ENCODE measurements at regions not wholly inside any gene's neighbourhood (a gene's known extent, or its start where the extent isn't known, plus 50 kb on each side); places are given as distances from the start of the nearest gene placed in this dataset.

DNA sequence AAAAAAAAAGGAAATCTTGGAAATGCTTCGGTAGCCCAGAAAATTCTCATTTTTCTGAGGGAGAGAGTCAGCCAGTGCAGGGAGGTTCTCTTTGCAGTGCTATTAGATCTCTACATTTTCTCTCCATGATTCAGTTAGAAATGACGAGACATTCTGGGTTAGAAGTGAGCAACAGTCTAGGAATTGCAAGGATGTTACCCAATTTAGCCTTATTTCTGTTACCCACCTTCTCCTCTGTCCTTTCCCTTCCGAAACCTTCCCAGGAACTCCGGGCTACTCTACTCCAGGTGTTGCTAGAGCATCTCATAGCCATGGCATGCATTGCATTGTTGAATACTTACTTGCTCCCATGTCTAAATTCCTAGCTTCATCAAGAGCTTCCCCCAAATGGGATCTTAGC lies 106.8 kb downstream of the EDEM1 start:
- no peaks in the 10 kb centered on the region for H3K27me3 ChIP-seq (ENCODE audit: control insufficient read depth, insufficient read depth, low read length)
- no peaks in the 10 kb centered on the region for H3K36me3 ChIP-seq (ENCODE audit: control insufficient read depth, insufficient read depth, low read length)
- H3K9me3 ChIP-seq (ENCODE audit: control insufficient read depth, low read length): no peaks in the 10 kb centered on the region
- H3K4me1 ChIP-seq (ENCODE audit: control insufficient read depth, insufficient read depth, low read length): no peaks in the 10 kb centered on the region
- H3K9ac ChIP-seq (ENCODE audit: low read length): no peak overlapping the region
- no peak overlapping the region for H3K4me3 ChIP-seq (ENCODE audit: low read length)

DNA sequence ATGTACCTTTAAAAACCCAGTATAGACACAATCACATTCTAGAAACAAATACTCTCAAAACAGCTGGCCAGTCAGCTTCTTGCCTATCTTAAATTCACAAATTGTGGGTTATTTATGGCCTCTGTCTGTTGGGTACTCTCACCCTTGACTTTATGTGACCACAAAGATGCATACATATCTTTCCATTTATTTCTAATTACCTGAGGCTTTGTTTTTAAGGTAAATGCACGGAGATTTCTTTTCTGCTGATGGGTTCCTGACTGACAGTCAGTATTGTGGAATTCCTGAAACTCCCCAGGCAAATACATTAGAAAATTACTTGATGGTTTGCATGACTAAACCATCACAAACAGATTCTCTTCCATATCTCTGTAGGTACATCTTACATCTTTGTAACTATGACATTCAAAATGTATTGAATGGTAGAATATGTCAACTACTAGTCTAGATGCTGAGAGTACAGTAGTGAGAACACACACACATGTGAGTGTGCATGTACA lies 107.7 kb downstream of the EDEM1 start:
- Histone ChIP-seq H3K4me3 (ENCODE audit: low read length) (no peak overlapping the region), H3K4me1 (ENCODE audit: control insufficient read depth, insufficient read depth, low read length) (no peaks in the 10 kb centered on the region), H3K36me3 (ENCODE audit: control insufficient read depth, insufficient read depth, low read length) (no peaks in the 10 kb centered on the region), H3K27me3 (ENCODE audit: control insufficient read depth, insufficient read depth, low read length) (no peaks in the 10 kb centered on the region), H3K9me3 (ENCODE audit: control insufficient read depth, low read length) (no peaks in the 10 kb centered on the region), H3K9ac (ENCODE audit: low read length) (no peak overlapping the region)

DNA sequence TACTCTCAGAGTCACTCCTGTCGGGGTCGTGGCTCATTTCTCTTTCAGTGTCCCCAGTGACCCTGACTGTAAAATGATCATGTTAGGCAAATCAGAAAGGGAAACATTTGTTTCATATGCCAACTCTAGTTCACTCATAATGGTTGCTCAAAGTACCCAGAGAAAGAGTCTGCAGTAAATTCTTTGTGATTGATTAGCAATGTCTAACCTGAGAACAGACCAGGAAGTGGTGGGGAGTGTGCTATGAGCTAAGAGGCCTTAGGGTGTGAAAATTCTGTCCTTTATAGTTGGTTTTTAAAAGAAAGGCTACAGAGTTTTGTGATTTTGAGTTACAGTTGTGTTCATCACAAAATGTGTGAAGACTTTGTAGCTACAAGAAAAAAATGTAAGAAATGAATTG lies 108.9 kb downstream of the EDEM1 start:
- H3K36me3 ChIP-seq (ENCODE audit: control insufficient read depth, insufficient read depth, low read length): no peaks in the 10 kb centered on the region

DNA sequence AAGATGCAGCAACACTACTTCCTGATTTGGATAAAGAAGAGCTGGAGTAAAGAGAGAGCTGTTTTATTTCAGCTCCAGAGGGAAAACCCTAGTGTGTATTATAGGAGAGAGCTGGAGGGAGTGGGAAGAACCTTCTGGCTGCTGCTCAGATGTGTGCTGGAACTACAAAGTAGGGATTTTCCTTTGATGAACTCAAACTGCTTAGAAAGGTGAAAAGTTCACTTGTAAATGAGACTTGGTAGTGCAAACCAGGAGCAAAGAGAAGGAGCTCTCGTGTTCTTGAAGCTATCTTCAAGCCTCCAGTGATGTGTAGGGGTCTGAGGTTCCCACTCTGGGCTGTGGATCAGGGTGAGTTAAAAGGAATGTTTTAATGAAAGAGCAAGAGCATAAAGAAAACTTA lies 110.4 kb downstream of the EDEM1 start:
- Histone ChIP-seq H3K27me3 (ENCODE audit: control insufficient read depth, insufficient read depth, low read length) (no peaks in the 10 kb centered on the region), H3K4me3 (ENCODE audit: low read length) (no peak overlapping the region), H3K4me1 (ENCODE audit: control insufficient read depth, insufficient read depth, low read length) (no peaks in the 10 kb centered on the region), H3K9ac (ENCODE audit: low read length) (no peak overlapping the region), H3K36me3 (ENCODE audit: control insufficient read depth, insufficient read depth, low read length) (no peaks in the 10 kb centered on the region), H3K9me3 (ENCODE audit: control insufficient read depth, low read length) (no peaks in the 10 kb centered on the region)

More for the DNA sequence above, 108.9 kb downstream of the EDEM1 start:
- no peak overlapping the region for H3K4me3 ChIP-seq (ENCODE audit: low read length)
- H3K9ac ChIP-seq (ENCODE audit: low read length): no peak overlapping the region
- H3K9me3 ChIP-seq (ENCODE audit: control insufficient read depth, low read length): no peaks in the 10 kb centered on the region
- no peaks in the 10 kb centered on the region for H3K4me1 ChIP-seq (ENCODE audit: control insufficient read depth, insufficient read depth, low read length)
- no peaks in the 10 kb centered on the region for H3K27me3 ChIP-seq (ENCODE audit: control insufficient read depth, insufficient read depth, low read length)

DNA sequence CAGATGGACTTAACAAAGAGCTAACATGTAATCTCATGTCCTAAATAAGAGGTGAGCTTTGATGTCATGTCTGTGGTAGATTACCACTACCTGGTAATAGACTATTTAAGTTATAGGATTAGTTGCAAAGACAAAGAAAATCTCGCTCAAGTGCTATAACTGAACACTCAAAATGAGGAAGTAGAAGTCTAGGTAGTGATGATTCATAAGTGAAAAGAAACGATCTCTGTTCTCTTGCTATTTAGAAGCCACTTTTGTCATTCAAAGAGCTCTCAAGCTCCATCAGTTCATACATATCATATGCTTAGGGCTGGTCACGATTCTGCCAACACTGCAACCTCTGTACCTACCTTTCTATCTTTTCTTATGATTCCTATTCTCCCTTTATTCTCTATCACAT lies 110.9 kb downstream of the EDEM1 start:
- no peaks in the 10 kb centered on the region for H3K36me3 ChIP-seq (ENCODE audit: control insufficient read depth, insufficient read depth, low read length)
- no peak overlapping the region for H3K9ac ChIP-seq (ENCODE audit: low read length)
- H3K4me3 ChIP-seq (ENCODE audit: low read length): no peak overlapping the region

DNA sequence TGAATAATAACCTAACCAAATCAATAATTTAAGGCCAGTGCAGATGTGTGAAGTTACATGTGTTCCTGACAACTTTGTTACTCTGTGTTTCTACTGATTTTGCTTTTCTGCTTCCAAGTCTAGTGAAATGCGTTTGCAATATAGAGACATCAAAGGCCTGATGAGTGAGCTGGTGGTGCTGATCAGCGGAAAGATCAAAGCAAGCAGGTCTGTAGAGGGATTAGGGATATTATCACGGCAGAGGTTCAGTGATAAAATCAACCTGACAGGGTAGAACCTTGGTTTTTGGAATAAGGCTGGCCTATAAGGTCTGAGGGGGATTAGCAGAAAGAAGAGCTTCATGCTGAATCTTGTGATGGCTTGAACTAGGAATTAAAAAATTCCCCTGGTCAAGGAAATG lies 111.7 kb downstream of the EDEM1 start:
- H3K9ac ChIP-seq (ENCODE audit: low read length): no peak overlapping the region
- no peaks in the 10 kb centered on the region for H3K27me3 ChIP-seq (ENCODE audit: control insufficient read depth, insufficient read depth, low read length)
- no peaks in the 10 kb centered on the region for H3K4me1 ChIP-seq (ENCODE audit: control insufficient read depth, insufficient read depth, low read length)
- H3K4me3 ChIP-seq (ENCODE audit: low read length): no peak overlapping the region
- H3K36me3 ChIP-seq (ENCODE audit: control insufficient read depth, insufficient read depth, low read length): no peaks in the 10 kb centered on the region
- H3K9me3 ChIP-seq (ENCODE audit: control insufficient read depth, low read length): no peaks in the 10 kb centered on the region

More for the DNA sequence above, 110.9 kb downstream of the EDEM1 start:
- H3K9me3 ChIP-seq (ENCODE audit: control insufficient read depth, low read length): no peaks in the 10 kb centered on the region
- no peaks in the 10 kb centered on the region for H3K4me1 ChIP-seq (ENCODE audit: control insufficient read depth, insufficient read depth, low read length)
- no peaks in the 10 kb centered on the region for H3K27me3 ChIP-seq (ENCODE audit: control insufficient read depth, insufficient read depth, low read length)

DNA sequence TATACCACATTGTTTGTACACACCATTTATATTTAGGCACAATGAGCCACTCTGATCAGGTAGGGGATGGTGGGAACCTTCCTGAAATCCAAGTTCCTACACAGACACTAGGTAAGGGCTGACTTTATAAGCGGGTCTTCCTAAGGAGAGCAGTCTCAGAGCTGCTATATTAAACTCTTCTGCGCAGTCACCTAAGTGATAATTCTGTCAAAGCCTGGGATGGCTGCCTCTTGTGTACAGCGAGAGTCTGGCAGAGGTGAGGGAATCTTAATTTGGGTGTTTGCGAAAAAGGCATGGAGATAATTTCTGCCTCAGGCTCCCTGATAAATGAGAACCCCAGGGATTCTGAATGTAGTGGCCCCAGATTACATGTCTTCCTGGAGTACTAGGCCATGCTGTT lies 113.1 kb downstream of the EDEM1 start:
- H3K27me3 ChIP-seq (ENCODE audit: control insufficient read depth, insufficient read depth, low read length): no peaks in the 10 kb centered on the region
- H3K9ac ChIP-seq (ENCODE audit: low read length): no peak overlapping the region
- peaks cover 3% of the 10 kb centered on the region for H3K4me1 ChIP-seq (ENCODE audit: control insufficient read depth, insufficient read depth, low read length)
- no peaks in the 10 kb centered on the region for H3K9me3 ChIP-seq (ENCODE audit: control insufficient read depth, low read length)
- H3K36me3 ChIP-seq (ENCODE audit: control insufficient read depth, insufficient read depth, low read length): no peaks in the 10 kb centered on the region
- H3K4me3 ChIP-seq (ENCODE audit: low read length): no peak overlapping the region

DNA sequence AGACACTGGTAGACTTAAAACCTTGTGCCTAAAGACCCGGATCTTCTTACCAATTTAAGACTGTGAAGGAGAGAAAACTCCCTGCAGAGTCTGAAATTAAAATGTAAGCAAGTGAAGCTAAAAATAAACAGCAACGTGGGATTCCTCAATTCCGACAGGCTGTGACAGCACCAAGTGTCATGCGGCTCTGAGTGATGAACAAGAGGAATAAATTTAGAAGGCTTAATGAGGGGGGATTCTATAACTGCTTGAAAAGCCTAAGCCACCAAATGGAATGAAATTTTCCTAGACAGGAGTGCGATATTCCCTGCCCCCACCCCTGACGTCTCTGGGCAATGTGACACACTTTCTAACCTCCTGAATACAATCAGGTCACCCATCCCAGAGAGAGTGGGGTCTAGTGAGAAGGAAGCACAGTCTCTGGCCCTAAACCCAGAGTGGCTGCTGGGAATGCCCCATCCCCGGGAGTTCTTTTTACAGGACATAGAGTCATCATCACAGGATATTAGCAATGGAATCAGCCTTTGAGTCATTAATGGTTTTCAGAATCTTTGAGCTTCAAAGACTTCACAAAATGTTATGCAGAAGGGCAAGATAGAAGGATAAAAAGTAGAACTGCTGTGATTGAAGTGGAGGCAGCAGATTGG lies 114.3 kb downstream of the EDEM1 start:
- Histone ChIP-seq H3K27me3 (ENCODE audit: control insufficient read depth, insufficient read depth, low read length) (no peaks in the 10 kb centered on the region), H3K4me3 (ENCODE audit: low read length) (no peak overlapping the region), H3K9me3 (ENCODE audit: control insufficient read depth, low read length) (no peaks in the 10 kb centered on the region), H3K9ac (ENCODE audit: low read length) (no peak overlapping the region), H3K4me1 (ENCODE audit: control insufficient read depth, insufficient read depth, low read length) (peaks cover 3% of the 10 kb centered on the region), H3K36me3 (ENCODE audit: control insufficient read depth, insufficient read depth, low read length) (no peaks in the 10 kb centered on the region)

DNA sequence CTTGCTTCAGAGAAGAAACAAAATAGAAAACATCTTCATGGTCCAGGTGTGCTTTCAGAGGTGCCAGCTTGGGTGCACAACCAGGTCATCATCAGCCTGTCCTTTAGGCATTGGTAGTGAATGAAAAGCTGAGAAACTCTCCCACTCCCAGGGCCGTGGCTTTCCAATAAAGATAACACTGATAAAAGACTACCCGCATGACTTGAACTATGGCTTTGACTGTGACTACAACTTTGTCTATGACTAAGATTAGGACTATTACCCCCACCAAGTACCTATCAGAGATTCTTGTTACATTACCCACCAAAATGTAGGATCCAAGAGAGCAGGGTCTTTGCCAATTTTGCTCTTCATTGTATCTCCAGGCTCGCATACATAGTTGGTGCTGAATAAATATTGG lies 115.2 kb downstream of the EDEM1 start:
- Histone ChIP-seq H3K4me3 (ENCODE audit: low read length) (no peak overlapping the region), H3K36me3 (ENCODE audit: control insufficient read depth, insufficient read depth, low read length) (no peaks in the 10 kb centered on the region), H3K9me3 (ENCODE audit: control insufficient read depth, low read length) (no peaks in the 10 kb centered on the region), H3K27me3 (ENCODE audit: control insufficient read depth, insufficient read depth, low read length) (no peaks in the 10 kb centered on the region), H3K4me1 (ENCODE audit: control insufficient read depth, insufficient read depth, low read length) (peaks cover 3% of the 10 kb centered on the region), H3K9ac (ENCODE audit: low read length) (no peak overlapping the region)

DNA sequence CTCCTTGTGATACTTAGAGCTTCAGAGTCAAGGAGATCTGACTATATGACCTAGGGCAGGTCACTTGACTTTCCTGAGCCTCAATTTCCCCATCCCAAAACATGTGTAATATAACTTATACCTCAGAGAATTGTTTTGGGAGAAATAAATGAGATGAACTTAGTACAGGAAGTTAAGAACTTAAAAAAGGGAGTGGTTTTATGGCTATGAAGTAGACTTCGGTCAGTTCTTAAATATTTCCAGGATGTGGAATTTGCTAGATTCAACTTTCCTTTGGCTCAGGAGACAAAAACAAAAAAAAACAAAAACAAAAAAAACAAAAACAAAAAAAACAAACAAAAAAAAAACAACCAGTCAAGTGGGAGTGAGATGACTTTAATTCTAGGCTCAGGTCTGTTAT lies 116.7 kb downstream of the EDEM1 start:
- Histone ChIP-seq H3K27me3 (ENCODE audit: control insufficient read depth, insufficient read depth, low read length) (no peaks in the 10 kb centered on the region), H3K9me3 (ENCODE audit: control insufficient read depth, low read length) (no peaks in the 10 kb centered on the region), H3K4me3 (ENCODE audit: low read length) (no peak overlapping the region)

DNA sequence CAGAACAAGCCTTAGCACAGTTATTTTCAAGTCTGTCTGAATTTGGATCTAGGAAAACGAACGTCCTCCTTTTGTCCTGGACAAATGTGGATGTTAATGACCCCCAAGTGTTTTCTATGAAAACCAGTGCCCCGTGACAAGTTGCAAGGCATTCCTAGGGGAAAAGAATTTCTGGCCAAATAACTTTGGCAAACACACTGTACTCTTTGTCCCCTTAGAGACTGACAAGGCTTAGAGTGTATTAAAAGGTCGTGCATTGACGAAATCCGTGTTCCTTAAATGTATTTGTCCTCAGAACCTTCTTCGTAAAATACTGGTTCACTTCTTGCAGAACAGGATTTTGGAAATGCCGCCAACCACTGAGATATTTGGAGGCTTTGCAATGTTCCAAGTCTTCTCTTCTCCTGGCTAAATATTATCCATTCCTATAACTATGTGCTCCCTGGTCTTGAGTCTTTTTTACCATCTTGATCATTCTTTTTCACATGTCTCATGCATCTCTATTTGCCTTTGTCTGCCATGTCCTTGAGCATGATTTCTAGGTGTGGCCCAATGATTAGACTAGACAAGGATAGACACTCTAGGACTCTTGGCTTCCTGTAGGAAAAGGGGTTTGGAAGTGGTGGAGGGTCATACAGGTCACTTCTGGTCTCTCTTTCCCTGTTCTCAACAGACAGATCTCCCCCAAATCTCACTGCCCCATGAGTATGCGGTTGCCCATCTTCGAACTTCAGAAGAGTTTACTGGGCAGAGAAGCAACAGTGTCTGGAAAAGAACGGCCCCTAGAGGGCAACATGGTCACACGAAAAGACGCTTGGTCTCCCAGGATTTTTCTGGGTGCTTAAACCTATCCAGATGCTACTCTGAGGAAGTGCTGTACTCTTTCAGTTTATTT lies 117.5 kb downstream of the EDEM1 start:
- Histone ChIP-seq H3K9me3 (ENCODE audit: control insufficient read depth, low read length) (no peaks in the 10 kb centered on the region), H3K4me3 (ENCODE audit: low read length) (no peak overlapping the region), H3K36me3 (ENCODE audit: control insufficient read depth, insufficient read depth, low read length) (no peaks in the 10 kb centered on the region), H3K9ac (ENCODE audit: low read length) (no peak overlapping the region), H3K27me3 (ENCODE audit: control insufficient read depth, insufficient read depth, low read length) (no peaks in the 10 kb centered on the region), H3K4me1 (ENCODE audit: control insufficient read depth, insufficient read depth, low read length) (peaks cover 3% of the 10 kb centered on the region)

More for the DNA sequence above, 116.7 kb downstream of the EDEM1 start:
- H3K36me3 ChIP-seq (ENCODE audit: control insufficient read depth, insufficient read depth, low read length): no peaks in the 10 kb centered on the region
- no peak overlapping the region for H3K9ac ChIP-seq (ENCODE audit: low read length)
- peaks cover 3% of the 10 kb centered on the region for H3K4me1 ChIP-seq (ENCODE audit: control insufficient read depth, insufficient read depth, low read length)

DNA sequence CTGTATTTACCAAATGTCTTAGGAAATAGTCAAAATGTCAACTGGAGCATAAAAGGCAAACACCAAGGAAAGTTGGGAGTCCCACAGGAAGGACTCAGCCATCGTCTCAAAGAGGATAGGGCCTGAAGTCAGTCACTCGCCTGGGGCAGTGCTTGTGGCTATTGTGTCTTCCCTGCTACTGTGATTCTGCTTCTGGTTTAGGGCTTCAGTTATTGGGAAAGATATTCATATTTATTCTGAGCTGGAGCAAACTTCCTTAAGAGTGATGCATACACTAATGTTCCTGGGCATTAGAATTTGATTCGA lies 118.1 kb downstream of the EDEM1 start:
- Histone ChIP-seq H3K27me3 (ENCODE audit: control insufficient read depth, insufficient read depth, low read length) (no peaks in the 10 kb centered on the region), H3K4me1 (ENCODE audit: control insufficient read depth, insufficient read depth, low read length) (peaks cover 3% of the 10 kb centered on the region), H3K4me3 (ENCODE audit: low read length) (no peak overlapping the region), H3K9me3 (ENCODE audit: control insufficient read depth, low read length) (no peaks in the 10 kb centered on the region), H3K9ac (ENCODE audit: low read length) (no peak overlapping the region), H3K36me3 (ENCODE audit: control insufficient read depth, insufficient read depth, low read length) (no peaks in the 10 kb centered on the region)

Measured in mucosa of stomach (tissue), 1 donor.